OCI-LY3 (cell line): ENCODE measurements at regions not wholly inside any gene's neighbourhood (a gene's known extent, or its start where the extent isn't known, plus 50 kb on each side); places are given as distances from the start of the nearest gene placed in this dataset.

ENCODE experiments used
- H2AFZ ChIP-seq: fragments of 200-600, 300-600 bp; shearing (Covaris generic); 2 replicates; pipeline ENCODE4 v1.6.0; 2014; ENCODE audit warnings: antibody characterized with exemption, low read depth, low read length
- H3K27ac ChIP-seq: fragments of 200-600, 300-600 bp; sonication (generic); 2 replicates; pipeline ENCODE4 v1.5.1; 2014; ENCODE audit warnings: mild to moderate bottlenecking, low read length, moderate library complexity, mixed read lengths
- H3K27me3 ChIP-seq: fragments of 200-600, 300-600 bp; sonication (generic); 2 replicates; pipeline ENCODE4 v1.6.1; 2014; ENCODE audit warnings: low read depth, low read length, mixed read lengths
- H3K36me3 ChIP-seq: fragments of 200-600, 300-600 bp; sonication (generic); replicated peaks from 2 replicates; pipeline ENCODE3; 2014; ENCODE audit warnings: low read depth, low read length, mixed read lengths
- H3K4me1 ChIP-seq: fragments of 300-600, 200-600 bp; sonication (generic); 2 replicates; pipeline ENCODE4 v1.6.1; 2014; ENCODE audit warnings: low read length, mixed read lengths
- H3K4me2 ChIP-seq: fragments of 200-600, 300-600 bp; sonication (generic); 2 replicates; pipeline ENCODE4 v1.6.1; 2014; ENCODE audit warnings: low read length, mixed read lengths
- H3K4me3 ChIP-seq: fragments of 300-600, 200-600 bp; sonication (generic); 2 replicates; pipeline ENCODE4 v1.5.1; 2014; ENCODE audit warnings: antibody characterized with exemption, mild to moderate bottlenecking, low read length, moderate library complexity
- H3K79me2 ChIP-seq: fragments of 300-600, 200-600 bp; shearing (Covaris generic); 2 replicates; pipeline ENCODE4 v1.6.1; 2014; ENCODE audit warnings: mild to moderate bottlenecking, low read length, mixed read lengths
- H3K9ac ChIP-seq: fragments of 300-600, 200-600 bp; shearing (Covaris generic); 2 replicates; pipeline ENCODE4 v1.6.0; 2014; ENCODE audit warnings: mild to moderate bottlenecking, low read length, moderate library complexity
- H3K9me3 ChIP-seq: fragments of 200-600, 300-600 bp; shearing (Covaris generic); 2 replicates; pipeline ENCODE4 v1.6.1; 2014; ENCODE audit warnings: low read length, mixed read lengths; ENCODE audit not compliant: insufficient read depth
- H4K20me1 ChIP-seq: fragments of 200-600, 300-600 bp; sonication (generic); 2 replicates; pipeline ENCODE4 v1.6.1; 2016; ENCODE audit warnings: low read length, mixed read lengths; ENCODE audit not compliant: insufficient read depth
- EZH2phosphoT487 ChIP-seq: fragments of 200-600 bp; shearing (Covaris generic); IDR thresholded peaks from 2 replicates; pipeline ENCODE4 v1.6.1; 2018; ENCODE audit warnings: antibody characterized with exemption, mixed run types, low read depth
- TF ChIP-seq, protein P1 (sequence below): fragments of 200-600, 300-600 bp; sonication (generic); IDR thresholded peaks from 2 replicates; pipeline ENCODE4 v1.5.1; 2014; ENCODE audit warnings: antibody characterized with exemption, low read length, low read depth

DNA sequence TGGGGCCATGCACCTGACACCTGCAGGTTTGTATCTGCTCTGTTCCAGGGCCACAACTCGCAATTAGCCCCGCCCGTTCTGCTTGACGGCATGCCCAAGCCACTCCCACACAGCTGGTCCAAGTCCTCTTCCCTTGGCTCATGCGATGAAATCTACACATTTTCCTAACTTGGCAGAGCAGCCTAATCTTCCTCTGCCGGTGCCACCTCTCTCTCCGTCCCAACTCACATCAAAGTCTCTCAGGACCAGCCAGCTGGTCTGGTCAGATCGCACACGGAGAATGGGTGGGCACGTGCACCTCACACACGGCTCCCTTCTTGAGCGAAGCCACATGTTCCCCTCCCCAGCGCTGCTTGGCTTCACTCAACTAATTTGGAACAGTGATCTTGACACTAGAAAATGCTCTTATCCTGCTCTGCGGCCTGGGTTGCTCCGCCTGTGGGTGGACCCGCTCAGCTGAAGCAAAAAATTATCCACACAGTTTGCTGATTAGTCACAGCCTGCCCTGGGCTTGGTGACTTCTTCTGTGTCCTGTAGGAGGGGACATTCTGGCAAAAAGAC is 176.7 kb downstream of the NRP2 start:
- H3K4me3 ChIP-seq, result no peak overlapping the region
- H2AFZ ChIP-seq, result no peak overlapping the region
- no peaks in the 10 kb centered on the region for H4K20me1 ChIP-seq
- no peak overlapping the region for H3K27ac ChIP-seq
- no peaks in the 10 kb centered on the region for H3K79me2 ChIP-seq
- 0 out of 2 replicates have a peak, but pooled peaks cover 3% of the 10 kb centered on the region for H3K4me1 ChIP-seq
- H3K36me3 ChIP-seq, result no peaks in the 10 kb centered on the region
- no peak for TF ChIP-seq EZH2phosphoT487
- TF ChIP-seq, protein P1, sequence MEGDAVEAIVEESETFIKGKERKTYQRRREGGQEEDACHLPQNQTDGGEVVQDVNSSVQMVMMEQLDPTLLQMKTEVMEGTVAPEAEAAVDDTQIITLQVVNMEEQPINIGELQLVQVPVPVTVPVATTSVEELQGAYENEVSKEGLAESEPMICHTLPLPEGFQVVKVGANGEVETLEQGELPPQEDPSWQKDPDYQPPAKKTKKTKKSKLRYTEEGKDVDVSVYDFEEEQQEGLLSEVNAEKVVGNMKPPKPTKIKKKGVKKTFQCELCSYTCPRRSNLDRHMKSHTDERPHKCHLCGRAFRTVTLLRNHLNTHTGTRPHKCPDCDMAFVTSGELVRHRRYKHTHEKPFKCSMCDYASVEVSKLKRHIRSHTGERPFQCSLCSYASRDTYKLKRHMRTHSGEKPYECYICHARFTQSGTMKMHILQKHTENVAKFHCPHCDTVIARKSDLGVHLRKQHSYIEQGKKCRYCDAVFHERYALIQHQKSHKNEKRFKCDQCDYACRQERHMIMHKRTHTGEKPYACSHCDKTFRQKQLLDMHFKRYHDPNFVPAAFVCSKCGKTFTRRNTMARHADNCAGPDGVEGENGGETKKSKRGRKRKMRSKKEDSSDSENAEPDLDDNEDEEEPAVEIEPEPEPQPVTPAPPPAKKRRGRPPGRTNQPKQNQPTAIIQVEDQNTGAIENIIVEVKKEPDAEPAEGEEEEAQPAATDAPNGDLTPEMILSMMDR, result no peak
- no peaks in the 10 kb centered on the region for H3K9me3 ChIP-seq
- no peak overlapping the region for H3K4me2 ChIP-seq
- H3K27me3 ChIP-seq, result peaks cover 16% of the 10 kb centered on the region; the same call in 1 of the 2 replicates
- no peak overlapping the region for H3K9ac ChIP-seq

DNA sequence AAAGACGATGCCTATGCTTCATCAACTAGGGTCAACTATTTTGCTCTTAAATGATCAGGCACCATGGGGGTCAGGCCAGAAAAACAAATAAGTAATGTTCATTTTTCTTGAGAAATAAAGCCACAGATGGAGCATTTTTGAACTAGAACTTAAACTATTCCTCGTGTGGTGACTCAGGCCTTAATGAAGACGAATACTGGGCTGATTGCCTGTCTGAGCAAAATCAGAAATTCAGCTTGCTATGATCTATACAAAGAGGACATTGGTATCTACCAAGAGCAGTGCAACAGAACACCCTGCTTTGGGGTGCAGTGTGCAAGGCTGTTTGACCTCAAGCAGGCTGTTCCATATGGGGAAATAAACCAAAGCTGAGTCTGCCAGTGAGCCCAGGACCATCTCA is 176.0 kb downstream of the NRP2 start:
- 0 out of 2 replicates have a peak, but pooled peaks cover 3% of the 10 kb centered on the region for H3K4me1 ChIP-seq
- no peak overlapping the region for H3K9ac ChIP-seq
- H2AFZ ChIP-seq, result no peak overlapping the region
- no peaks in the 10 kb centered on the region for H3K36me3 ChIP-seq
- no peak overlapping the region for H3K4me3 ChIP-seq
- H3K9me3 ChIP-seq, result no peaks in the 10 kb centered on the region
- no peaks in the 10 kb centered on the region for H4K20me1 ChIP-seq
- H3K27ac ChIP-seq, result no peak overlapping the region
- TF ChIP-seq EZH2phosphoT487, result no peak
- TF ChIP-seq, protein P1, result no peak
- H3K27me3 ChIP-seq, result peaks cover 16% of the 10 kb centered on the region; the same call in 1 of the 2 replicates
- H3K79me2 ChIP-seq, result no peaks in the 10 kb centered on the region
- no peak overlapping the region for H3K4me2 ChIP-seq

DNA sequence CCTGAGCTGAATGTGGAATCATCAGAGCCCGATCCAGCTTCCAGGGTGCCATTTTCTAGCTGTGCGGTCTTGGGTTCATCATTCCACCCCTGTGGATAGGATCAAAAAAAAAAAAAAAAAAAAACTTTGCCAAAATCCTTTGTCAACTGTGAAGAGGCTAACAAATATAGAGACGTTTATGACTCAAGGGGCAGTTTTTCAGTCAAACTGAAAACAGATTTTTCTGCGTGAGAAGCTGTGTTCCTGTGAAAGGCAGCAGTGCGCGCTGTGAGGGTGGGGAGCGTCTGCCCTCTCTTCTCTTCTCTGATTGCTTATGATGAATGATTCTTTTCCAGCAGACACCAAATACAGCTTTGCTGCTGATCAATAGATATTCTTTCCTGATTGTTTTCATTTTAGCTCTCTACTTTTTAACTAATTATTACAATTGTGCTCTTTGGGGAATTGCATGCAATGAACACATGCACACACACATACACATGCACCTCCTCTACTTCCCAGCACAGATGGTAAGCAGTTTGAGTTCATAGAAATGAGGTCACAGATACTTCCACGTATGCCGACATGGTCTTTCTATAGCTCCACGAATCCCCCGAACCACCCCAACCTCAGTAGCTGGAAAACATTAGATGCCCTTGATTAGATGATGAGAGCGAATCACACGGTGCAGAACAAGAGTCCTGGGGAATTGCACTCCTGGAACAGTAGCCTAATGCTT is 175.4 kb downstream of the NRP2 start:
- no peak overlapping the region for H3K9ac ChIP-seq
- no peaks in the 10 kb centered on the region for H3K79me2 ChIP-seq
- TF ChIP-seq, protein P1, result no peak
- TF ChIP-seq EZH2phosphoT487, result no peak
- no peak overlapping the region for H3K27ac ChIP-seq
- H3K36me3 ChIP-seq, result no peaks in the 10 kb centered on the region
- H2AFZ ChIP-seq, result no peak overlapping the region
- H3K4me3 ChIP-seq, result no peak overlapping the region
- peaks cover 16% of the 10 kb centered on the region; the same call in 1 of the 2 replicates for H3K27me3 ChIP-seq
- H3K4me1 ChIP-seq, result 0 out of 2 replicates have a peak, but pooled peaks cover 3% of the 10 kb centered on the region
- H3K9me3 ChIP-seq, result no peaks in the 10 kb centered on the region
- no peaks in the 10 kb centered on the region for H4K20me1 ChIP-seq
- peak overlapping the region; percentile 12; the same call in 1 of the 2 replicates for H3K4me2 ChIP-seq

DNA sequence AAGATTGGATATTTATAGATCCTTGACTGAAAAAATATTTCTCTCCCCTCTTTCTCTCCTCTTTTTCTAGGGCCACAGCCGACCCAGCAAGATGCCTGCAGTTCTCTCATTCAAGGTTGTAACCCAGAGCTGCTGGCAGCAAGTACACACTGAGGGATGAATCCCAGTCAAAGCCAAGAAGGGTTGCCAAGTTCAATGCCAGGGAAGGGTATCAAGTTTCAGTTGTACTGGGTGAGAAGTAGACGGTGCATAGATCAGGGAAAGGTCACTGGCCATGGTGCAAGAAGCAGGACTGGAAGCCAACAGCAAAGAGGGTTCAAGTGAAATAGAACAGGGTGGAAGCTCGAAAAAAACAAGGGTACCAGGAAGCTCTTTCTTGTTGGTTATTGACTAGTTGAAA is 170.2 kb downstream of the NRP2 start:
- Histone ChIP-seq H3K27ac (no peak overlapping the region), H4K20me1 (no peaks in the 10 kb centered on the region), H3K79me2 (no peaks in the 10 kb centered on the region), H3K9me3 (no peaks in the 10 kb centered on the region), H3K9ac (no peak overlapping the region), H3K4me3 (no peak overlapping the region), H3K4me2 (no peak overlapping the region), H3K4me1 (no peaks in the 10 kb centered on the region), H3K27me3 (peaks cover 10% of the 10 kb centered on the region; the same call in 1 of the 2 replicates), H3K36me3 (no peaks in the 10 kb centered on the region), H2AFZ (no peak overlapping the region)
- TF ChIP-seq, protein P1, result no peak
- no peak for TF ChIP-seq EZH2phosphoT487
